ENCODE measurements at regions not wholly inside any gene's neighbourhood (a gene's known extent, or its start where the extent isn't known, plus 50 kb on each side); places are given as distances from the start of the nearest gene placed in this dataset.
"Not testable (repeated sequence)": the region's sequence is repeated elsewhere in the genome, so short reads cannot be mapped to it uniquely, and the experiment has no call there.

GRCh38 chr6:112863753-112864152 lies 516.6 kb downstream of the RFPL4B start:
- Histone ChIP-seq H3K36me3 (ENCODE audit: control insufficient read depth, insufficient read depth, low read length) (no peaks in the 10 kb centered on the region), H3K9ac (ENCODE audit: low read length) (no peak overlapping the region), H3K4me1 (ENCODE audit: control insufficient read depth, insufficient read depth, low read length) (no peaks in the 10 kb centered on the region), H3K27me3 (ENCODE audit: control insufficient read depth, insufficient read depth, low read length) (no peaks in the 10 kb centered on the region), H3K27ac (ENCODE audit: low read depth, low read length) (no peak overlapping the region), H3K4me3 (ENCODE audit: low read length) (no peak overlapping the region)

- H3K4me3 ChIP-seq (ENCODE audit: low read length), result no peak overlapping the region
- H3K27me3 ChIP-seq (ENCODE audit: control insufficient read depth, insufficient read depth, low read length), result no peaks in the 10 kb centered on the region
- no peak overlapping the region for H3K9ac ChIP-seq (ENCODE audit: low read length)
- H3K36me3 ChIP-seq (ENCODE audit: control insufficient read depth, insufficient read depth, low read length), result no peaks in the 10 kb centered on the region
- H3K4me1 ChIP-seq (ENCODE audit: control insufficient read depth, insufficient read depth, low read length), result no peaks in the 10 kb centered on the region
- H3K27ac ChIP-seq (ENCODE audit: low read depth, low read length), result no peak overlapping the region
Measured at GRCh38 chr6:112865131-112865530, 518.0 kb downstream of the RFPL4B start.

GRCh38 chr6:112874881-112875280 lies 527.8 kb downstream of the RFPL4B start:
- Histone ChIP-seq H3K4me1 (ENCODE audit: control insufficient read depth, insufficient read depth, low read length) (no peaks in the 10 kb centered on the region), H3K27me3 (ENCODE audit: control insufficient read depth, insufficient read depth, low read length) (no peaks in the 10 kb centered on the region)

GRCh38 chr6:112877134-112878100 lies 530.3 kb downstream of the RFPL4B start:
- Histone ChIP-seq H3K4me3 (ENCODE audit: low read length) (no peak overlapping the region), H3K9ac (ENCODE audit: low read length) (no peak overlapping the region), H3K4me1 (ENCODE audit: control insufficient read depth, insufficient read depth, low read length) (no peaks in the 10 kb centered on the region), H3K27me3 (ENCODE audit: control insufficient read depth, insufficient read depth, low read length) (no peaks in the 10 kb centered on the region), H3K36me3 (ENCODE audit: control insufficient read depth, insufficient read depth, low read length) (no peaks in the 10 kb centered on the region), H3K27ac (ENCODE audit: low read depth, low read length) (no peak overlapping the region)

More at GRCh38 chr6:112874881-112875280, 527.8 kb downstream of the RFPL4B start:
- Histone ChIP-seq H3K36me3 (ENCODE audit: control insufficient read depth, insufficient read depth, low read length) (no peaks in the 10 kb centered on the region), H3K4me3 (ENCODE audit: low read length) (no peak overlapping the region), H3K27ac (ENCODE audit: low read depth, low read length) (no peak overlapping the region), H3K9ac (ENCODE audit: low read length) (no peak overlapping the region)

GRCh38 chr6:112879920-112880413 lies 532.8 kb downstream of the RFPL4B start:
- Histone ChIP-seq H3K27me3 (ENCODE audit: control insufficient read depth, insufficient read depth, low read length) (no peaks in the 10 kb centered on the region), H3K4me1 (ENCODE audit: control insufficient read depth, insufficient read depth, low read length) (no peaks in the 10 kb centered on the region), H3K4me3 (ENCODE audit: low read length) (no peak overlapping the region), H3K27ac (ENCODE audit: low read depth, low read length) (no peak overlapping the region), H3K36me3 (ENCODE audit: control insufficient read depth, insufficient read depth, low read length) (no peaks in the 10 kb centered on the region), H3K9ac (ENCODE audit: low read length) (no peak overlapping the region)

- H3K36me3 ChIP-seq (ENCODE audit: control insufficient read depth, insufficient read depth, low read length), result no peaks in the 10 kb centered on the region
- H3K4me1 ChIP-seq (ENCODE audit: control insufficient read depth, insufficient read depth, low read length), result no peaks in the 10 kb centered on the region
- no peak overlapping the region for H3K27ac ChIP-seq (ENCODE audit: low read depth, low read length)
- H3K4me3 ChIP-seq (ENCODE audit: low read length), result no peak overlapping the region
- no peaks in the 10 kb centered on the region for H3K27me3 ChIP-seq (ENCODE audit: control insufficient read depth, insufficient read depth, low read length)
- no peak overlapping the region for H3K9ac ChIP-seq (ENCODE audit: low read length)
Measured at GRCh38 chr6:112881027-112881426, 533.9 kb downstream of the RFPL4B start.

GRCh38 chr6:112881828-112882780 lies 535.0 kb downstream of the RFPL4B start:
- no peaks in the 10 kb centered on the region for H3K27me3 ChIP-seq (ENCODE audit: control insufficient read depth, insufficient read depth, low read length)
- H3K36me3 ChIP-seq (ENCODE audit: control insufficient read depth, insufficient read depth, low read length), result no peaks in the 10 kb centered on the region
- no peak overlapping the region for H3K9ac ChIP-seq (ENCODE audit: low read length)
- H3K4me3 ChIP-seq (ENCODE audit: low read length), result no peak overlapping the region
- H3K27ac ChIP-seq (ENCODE audit: low read depth, low read length), result no peak overlapping the region
- H3K4me1 ChIP-seq (ENCODE audit: control insufficient read depth, insufficient read depth, low read length), result no peaks in the 10 kb centered on the region

GRCh38 chr6:112883095-112883494 lies 536.0 kb downstream of the RFPL4B start:
- H3K27me3 ChIP-seq (ENCODE audit: control insufficient read depth, insufficient read depth, low read length), result no peaks in the 10 kb centered on the region
- H3K9ac ChIP-seq (ENCODE audit: low read length), result no peak overlapping the region
- H3K4me1 ChIP-seq (ENCODE audit: control insufficient read depth, insufficient read depth, low read length), result no peaks in the 10 kb centered on the region
- no peaks in the 10 kb centered on the region for H3K36me3 ChIP-seq (ENCODE audit: control insufficient read depth, insufficient read depth, low read length)
- H3K4me3 ChIP-seq (ENCODE audit: low read length), result no peak overlapping the region
- no peak overlapping the region for H3K27ac ChIP-seq (ENCODE audit: low read depth, low read length)

- Histone ChIP-seq H3K4me3 (ENCODE audit: low read length) (no peak overlapping the region), H3K4me1 (ENCODE audit: control insufficient read depth, insufficient read depth, low read length) (no peaks in the 10 kb centered on the region), H3K36me3 (ENCODE audit: control insufficient read depth, insufficient read depth, low read length) (no peaks in the 10 kb centered on the region), H3K9ac (ENCODE audit: low read length) (no peak overlapping the region), H3K27me3 (ENCODE audit: control insufficient read depth, insufficient read depth, low read length) (no peaks in the 10 kb centered on the region), H3K27ac (ENCODE audit: low read depth, low read length) (no peak overlapping the region)
Measured at GRCh38 chr6:112886415-112886814, 539.3 kb downstream of the RFPL4B start.

GRCh38 chr6:112887424-112887823 lies 540.3 kb downstream of the RFPL4B start:
- H3K4me1 ChIP-seq (ENCODE audit: control insufficient read depth, insufficient read depth, low read length); H3K27me3 ChIP-seq (ENCODE audit: control insufficient read depth, insufficient read depth, low read length); H3K27ac ChIP-seq (ENCODE audit: low read depth, low read length); H3K9ac ChIP-seq (ENCODE audit: low read length); H3K4me3 ChIP-seq (ENCODE audit: low read length); H3K36me3 ChIP-seq (ENCODE audit: control insufficient read depth, insufficient read depth, low read length): not testable (repeated sequence)

GRCh38 chr6:112899541-112899940 lies 552.4 kb downstream of the RFPL4B start:
- Histone ChIP-seq H3K9ac (ENCODE audit: low read length) (no peak overlapping the region), H3K27me3 (ENCODE audit: control insufficient read depth, insufficient read depth, low read length) (no peaks in the 10 kb centered on the region), H3K4me3 (ENCODE audit: low read length) (no peak overlapping the region), H3K27ac (ENCODE audit: low read depth, low read length) (no peak overlapping the region), H3K4me1 (ENCODE audit: control insufficient read depth, insufficient read depth, low read length) (no peaks in the 10 kb centered on the region), H3K36me3 (ENCODE audit: control insufficient read depth, insufficient read depth, low read length) (no peaks in the 10 kb centered on the region)

GRCh38 chr6:112903361-112903760 lies 556.2 kb downstream of the RFPL4B start:
- no peak overlapping the region for H3K4me3 ChIP-seq (ENCODE audit: low read length)
- H3K27ac ChIP-seq (ENCODE audit: low read depth, low read length), result no peak overlapping the region
- no peaks in the 10 kb centered on the region for H3K36me3 ChIP-seq (ENCODE audit: control insufficient read depth, insufficient read depth, low read length)
- no peak overlapping the region for H3K9ac ChIP-seq (ENCODE audit: low read length)
- H3K4me1 ChIP-seq (ENCODE audit: control insufficient read depth, insufficient read depth, low read length), result no peaks in the 10 kb centered on the region
- no peaks in the 10 kb centered on the region for H3K27me3 ChIP-seq (ENCODE audit: control insufficient read depth, insufficient read depth, low read length)
